ENCODE measurements at regions not wholly inside any gene's neighbourhood (a gene's known extent, or its start where the extent isn't known, plus 50 kb on each side); places are given as distances from the start of the nearest gene placed in this dataset.
"Not testable (repeated sequence)": the region's sequence is repeated elsewhere in the genome, so short reads cannot be mapped to it uniquely, and the experiment has no call there.

GRCh38 chr3:732326-732928 is 360.4 kb upstream of the CNTN6 start:
- TF ChIP-seq EZH2phosphoT487 (IDR thresholded peaks at IDR 0.05; ENCODE audit: insufficient read depth, low read depth) (no peak), EZH2 (IDR thresholded peaks at IDR 0.05; ENCODE audit: insufficient read depth, poor library complexity, severe bottlenecking) (no peak)
- Histone ChIP-seq H3K36me3 (ENCODE audit: low read depth) (no peaks in the 10 kb centered on the region), H3K4me2 (ENCODE audit: unreplicated experiment) (no peak overlapping the region), H4K20me1 (ENCODE audit: insufficient read depth) (no peaks in the 10 kb centered on the region), H2AFZ (no peak overlapping the region), H3K79me2 (ENCODE audit: insufficient read depth) (no peaks in the 10 kb centered on the region), H3K9me3 (ENCODE audit: low read depth) (no peaks in the 10 kb centered on the region), H3K27me3 (replicated peaks; ENCODE audit: insufficient read depth) (no peaks in the 10 kb centered on the region), H3K4me1 (ENCODE audit: insufficient read depth) (no peaks in the 10 kb centered on the region), H3K4me3 (no peak overlapping the region), H3K9me2 (ENCODE audit: insufficient read depth) (no peaks in the 10 kb centered on the region), H3F3A (ENCODE audit: insufficient read depth) (no peaks in the 10 kb centered on the region), H3K27ac (no peak overlapping the region), H3K9ac (no peak overlapping the region)
- in situ Hi-C loops (cut with MboI), result no loop called here
- no peak for DNase-seq
- WGBS, 2 experiments (ENCODE audit: low coverage in 1 of 2, low lambda C conversion rate in 2 of 2, missing lambda C conversion rate in 2 of 2), result 37 to 43% methylated on average over 3 of the region's 3 CpGs

DNA sequence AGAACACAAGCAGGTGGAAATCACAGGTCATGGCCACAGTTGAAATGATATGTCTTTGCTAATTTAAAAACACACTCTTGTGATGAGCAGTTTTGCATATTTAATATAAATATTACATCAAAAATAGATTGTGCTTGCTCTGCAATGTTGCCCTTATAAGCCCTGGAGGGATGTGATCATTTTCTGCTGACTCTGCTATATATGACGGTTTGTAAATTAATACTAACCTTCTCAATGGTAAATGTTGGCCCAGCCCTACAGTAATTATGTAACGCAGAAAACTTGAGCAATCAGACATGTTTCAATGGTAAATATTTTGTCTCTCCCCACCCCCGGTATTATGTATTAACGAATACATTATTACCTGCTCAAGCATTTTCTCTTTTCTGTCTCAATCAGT is 359.5 kb upstream of the CNTN6 start:
- DNase-seq, result no peak
- 41 to 53% methylated on average over 4 of the region's 4 CpGs for WGBS, 2 experiments (ENCODE audit: low coverage in 1 of 2, low lambda C conversion rate in 2 of 2, missing lambda C conversion rate in 2 of 2)

GRCh38 chr3:757711-758110 is 335.1 kb upstream of the CNTN6 start:
- Histone ChIP-seq H3K9me3 (ENCODE audit: low read depth) (no peaks in the 10 kb centered on the region), H3K27me3 (replicated peaks; ENCODE audit: insufficient read depth) (no peaks in the 10 kb centered on the region), H3K4me3 (no peak overlapping the region), H3K27ac (no peak overlapping the region), H3K4me1 (ENCODE audit: insufficient read depth) (no peaks in the 10 kb centered on the region), H3K9me2 (ENCODE audit: insufficient read depth) (no peaks in the 10 kb centered on the region), H3K4me2 (ENCODE audit: unreplicated experiment) (no peak overlapping the region), H3F3A (ENCODE audit: insufficient read depth) (no peaks in the 10 kb centered on the region), H4K20me1 (ENCODE audit: insufficient read depth) (no peaks in the 10 kb centered on the region), H3K9ac (no peak overlapping the region), H3K79me2 (ENCODE audit: insufficient read depth) (no peaks in the 10 kb centered on the region), H3K36me3 (ENCODE audit: low read depth) (no peaks in the 10 kb centered on the region), H2AFZ (no peak overlapping the region)
- TF ChIP-seq EZH2 (IDR thresholded peaks at IDR 0.05; ENCODE audit: insufficient read depth, poor library complexity, severe bottlenecking) (no peak), EZH2phosphoT487 (IDR thresholded peaks at IDR 0.05; ENCODE audit: insufficient read depth, low read depth) (no peak)
- no peak for DNase-seq
- in situ Hi-C loops (cut with MboI), result no loop called here
- 14 to 19% methylated on average over 3 of the region's 3 CpGs for WGBS, 2 experiments (ENCODE audit: low coverage in 1 of 2, low lambda C conversion rate in 2 of 2, missing lambda C conversion rate in 2 of 2)

More for the DNA sequence above, 359.5 kb upstream of the CNTN6 start:
- TF ChIP-seq EZH2 (IDR thresholded peaks at IDR 0.05; ENCODE audit: insufficient read depth, poor library complexity, severe bottlenecking) (no peak), EZH2phosphoT487 (IDR thresholded peaks at IDR 0.05; ENCODE audit: insufficient read depth, low read depth) (no peak)
- in situ Hi-C loops (cut with MboI), result no loop called here
- Histone ChIP-seq H3K36me3 (ENCODE audit: low read depth) (no peaks in the 10 kb centered on the region), H3K9ac (no peak overlapping the region), H4K20me1 (ENCODE audit: insufficient read depth) (no peaks in the 10 kb centered on the region), H2AFZ (no peak overlapping the region), H3K4me2 (ENCODE audit: unreplicated experiment) (no peak overlapping the region), H3K9me3 (ENCODE audit: low read depth) (no peaks in the 10 kb centered on the region), H3K27me3 (replicated peaks; ENCODE audit: insufficient read depth) (no peaks in the 10 kb centered on the region), H3K4me1 (ENCODE audit: insufficient read depth) (no peaks in the 10 kb centered on the region), H3K9me2 (ENCODE audit: insufficient read depth) (no peaks in the 10 kb centered on the region), H3F3A (ENCODE audit: insufficient read depth) (no peaks in the 10 kb centered on the region), H3K79me2 (ENCODE audit: insufficient read depth) (no peaks in the 10 kb centered on the region), H3K4me3 (no peak overlapping the region), H3K27ac (no peak overlapping the region)

- no peak for TF ChIP-seq EZH2 (IDR thresholded peaks at IDR 0.05; ENCODE audit: insufficient read depth, poor library complexity, severe bottlenecking)
- TF ChIP-seq EZH2phosphoT487 (IDR thresholded peaks at IDR 0.05; ENCODE audit: insufficient read depth, low read depth), result no peak
- no peak overlapping the region for H3K4me3 ChIP-seq
- no peaks in the 10 kb centered on the region for H4K20me1 ChIP-seq (ENCODE audit: insufficient read depth)
- no peak overlapping the region for H2AFZ ChIP-seq
- H3K79me2 ChIP-seq (ENCODE audit: insufficient read depth), result no peaks in the 10 kb centered on the region
- H3K9ac ChIP-seq, result no peak overlapping the region
- no peaks in the 10 kb centered on the region for H3K4me1 ChIP-seq (ENCODE audit: insufficient read depth)
- no peaks in the 10 kb centered on the region for H3K27me3 ChIP-seq (replicated peaks; ENCODE audit: insufficient read depth)
- no peaks in the 10 kb centered on the region for H3K36me3 ChIP-seq (ENCODE audit: low read depth)
- no peak overlapping the region for H3K4me2 ChIP-seq (ENCODE audit: unreplicated experiment)
- H3K9me2 ChIP-seq (ENCODE audit: insufficient read depth), result no peaks in the 10 kb centered on the region
- DNase-seq, result no peak
- in situ Hi-C loops (cut with MboI), result no loop called here
- no peak overlapping the region for H3K27ac ChIP-seq
- H3K9me3 ChIP-seq (ENCODE audit: low read depth), result no peaks in the 10 kb centered on the region
- no peaks in the 10 kb centered on the region for H3F3A ChIP-seq (ENCODE audit: insufficient read depth)
These were observed 333.7 kb upstream of the CNTN6 start for GRCh38 chr3:759106-759505.

DNA sequence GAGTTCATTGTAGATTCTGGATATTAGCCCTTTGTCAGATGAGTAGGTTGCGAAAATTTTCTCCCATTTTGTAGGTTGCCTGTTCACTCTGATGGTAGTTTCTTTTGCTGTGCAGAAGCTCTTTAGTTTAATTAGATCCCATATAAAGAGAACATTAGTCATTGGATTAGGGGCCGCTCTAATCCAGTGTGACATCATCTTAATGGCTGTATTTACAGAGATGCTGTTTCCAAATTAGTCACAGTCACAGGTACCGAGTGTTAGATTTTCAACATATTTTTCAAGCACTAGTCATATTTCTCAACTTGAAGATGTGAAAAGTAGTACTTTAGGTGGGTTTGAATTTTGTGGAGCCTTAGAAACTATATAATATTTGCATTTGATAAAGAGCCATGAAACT is 319.4 kb upstream of the CNTN6 start:
- H3K27ac ChIP-seq; H3K9me3 ChIP-seq (ENCODE audit: low read depth); H3K4me1 ChIP-seq (ENCODE audit: insufficient read depth); H3K9me2 ChIP-seq (ENCODE audit: insufficient read depth); DNase-seq; H3K36me3 ChIP-seq (ENCODE audit: low read depth); H3K9ac ChIP-seq; H3K27me3 ChIP-seq (replicated peaks; ENCODE audit: insufficient read depth); H3K79me2 ChIP-seq (ENCODE audit: insufficient read depth); H3K4me2 ChIP-seq (ENCODE audit: unreplicated experiment); H2AFZ ChIP-seq; H4K20me1 ChIP-seq (ENCODE audit: insufficient read depth); in situ Hi-C loops (cut with MboI); H3F3A ChIP-seq (ENCODE audit: insufficient read depth); H3K4me3 ChIP-seq: not testable (repeated sequence)
- WGBS, 2 experiments (ENCODE audit: low coverage in 1 of 2, low lambda C conversion rate in 2 of 2, missing lambda C conversion rate in 2 of 2), result 52 to 61% methylated on average over 3 of the region's 3 CpGs
